Neural progenitor cell (in vitro differentiated cells): ENCODE measurements at regions not wholly inside any gene's neighbourhood (a gene's known extent, or its start where the extent isn't known, plus 50 kb on each side); places are given as distances from the start of the nearest gene placed in this dataset.
"Not testable (repeated sequence)": the region's sequence is repeated elsewhere in the genome, so short reads cannot be mapped to it uniquely, and the experiment has no call there.

Experiments
- CTCF ChIP-seq: fragments of 200-600 bp; sonication (generic); IDR thresholded peaks from 2 replicates; pipeline ENCODE4 v1.5.1; 2017; ENCODE audit warnings: antibody characterized with exemption, mild to moderate bottlenecking
- EZH2 ChIP-seq: fragments of 200-600 bp; sonication (generic); IDR thresholded peaks from 2 replicates; pipeline ENCODE4 v1.6.1; 2017; ENCODE audit warnings: antibody characterized with exemption, mild to moderate bottlenecking, moderate library complexity

DNA sequence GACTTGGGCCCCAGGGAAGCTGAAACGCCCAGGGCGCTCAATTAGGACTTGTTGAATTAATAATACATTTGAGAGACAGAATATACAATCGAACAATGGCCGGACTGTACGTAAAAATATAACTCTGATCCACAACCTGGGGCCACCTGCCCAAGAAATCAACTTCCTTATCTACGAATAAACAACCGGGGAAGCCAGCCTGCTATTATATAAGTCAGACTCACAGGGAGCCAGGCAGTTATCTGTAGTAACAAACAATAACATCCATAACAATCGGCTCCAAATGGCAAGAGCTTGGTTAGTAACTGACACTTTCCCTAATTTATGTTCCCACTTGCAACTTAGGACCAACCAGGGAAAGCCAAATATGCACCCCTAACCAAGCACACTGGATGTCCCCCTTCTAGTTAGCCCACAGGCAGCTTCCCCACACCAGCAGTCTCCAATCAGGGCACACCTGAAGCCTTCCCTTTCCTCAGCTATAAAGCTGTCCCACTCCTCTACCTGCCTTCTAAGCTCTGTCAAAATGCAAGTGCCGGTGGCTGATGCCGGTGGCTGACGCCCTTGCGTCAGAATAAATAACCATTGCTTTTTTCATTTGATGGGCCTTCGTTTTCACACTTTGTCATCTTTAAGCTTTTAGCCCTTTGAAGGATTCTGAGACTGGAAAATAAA is 135.2 kb downstream of the FAM72B start:
- not testable (repeated sequence) for TF ChIP-seq CTCF, EZH2
